HG03432 (cell line): ENCODE measurements at regions not wholly inside any gene's neighbourhood (a gene's known extent, or its start where the extent isn't known, plus 50 kb on each side); places are given as distances from the start of the nearest gene placed in this dataset.

Experiments
- ATAC-seq: cut with Tn5 transposase; IDR thresholded peaks from one replicate; pipeline ENCODE4 v1.9.1; 2021; ENCODE audit warnings: mild to moderate bottlenecking, moderate library complexity; ENCODE audit not compliant: unreplicated experiment

- ATAC-seq, result no peak
Observed at GRCh38 chr6:119627908-119628669, 278.5 kb upstream of the MAN1A1 start.

DNA sequence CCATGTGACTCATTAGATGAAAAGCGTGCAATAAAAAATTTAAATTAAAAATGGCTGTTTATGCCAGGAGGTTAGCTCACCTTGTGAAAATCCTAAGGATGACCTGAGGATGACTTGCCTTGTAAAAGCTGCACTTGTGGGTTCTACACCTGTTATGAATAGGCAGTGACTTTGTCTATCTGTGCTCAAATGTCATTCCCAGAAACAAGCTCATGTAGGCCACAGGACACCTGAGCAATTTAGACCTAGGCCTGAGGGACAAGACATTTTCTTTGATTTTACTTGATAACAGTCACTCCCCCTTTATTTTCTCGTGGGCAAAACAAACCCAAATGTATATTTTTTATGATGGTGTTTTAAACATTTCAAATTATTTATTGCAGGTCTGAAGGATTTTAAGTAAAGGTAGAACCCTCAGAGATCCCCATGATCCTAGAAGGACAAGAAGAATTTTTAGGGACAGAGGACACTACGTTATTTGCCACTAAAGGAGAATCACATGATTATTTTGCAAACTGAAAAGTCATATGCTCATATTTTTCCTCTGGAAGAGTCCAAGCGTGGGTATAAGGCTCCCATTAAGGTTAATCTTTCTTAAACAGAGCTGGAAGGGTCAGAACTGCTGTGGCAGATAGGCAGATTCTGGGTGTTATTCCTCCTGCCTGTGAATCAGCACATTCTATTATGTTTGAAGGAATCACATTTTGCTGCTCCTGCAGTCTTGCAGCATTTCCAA is 277.5 kb upstream of the MAN1A1 start:
- no peak for ATAC-seq

DNA sequence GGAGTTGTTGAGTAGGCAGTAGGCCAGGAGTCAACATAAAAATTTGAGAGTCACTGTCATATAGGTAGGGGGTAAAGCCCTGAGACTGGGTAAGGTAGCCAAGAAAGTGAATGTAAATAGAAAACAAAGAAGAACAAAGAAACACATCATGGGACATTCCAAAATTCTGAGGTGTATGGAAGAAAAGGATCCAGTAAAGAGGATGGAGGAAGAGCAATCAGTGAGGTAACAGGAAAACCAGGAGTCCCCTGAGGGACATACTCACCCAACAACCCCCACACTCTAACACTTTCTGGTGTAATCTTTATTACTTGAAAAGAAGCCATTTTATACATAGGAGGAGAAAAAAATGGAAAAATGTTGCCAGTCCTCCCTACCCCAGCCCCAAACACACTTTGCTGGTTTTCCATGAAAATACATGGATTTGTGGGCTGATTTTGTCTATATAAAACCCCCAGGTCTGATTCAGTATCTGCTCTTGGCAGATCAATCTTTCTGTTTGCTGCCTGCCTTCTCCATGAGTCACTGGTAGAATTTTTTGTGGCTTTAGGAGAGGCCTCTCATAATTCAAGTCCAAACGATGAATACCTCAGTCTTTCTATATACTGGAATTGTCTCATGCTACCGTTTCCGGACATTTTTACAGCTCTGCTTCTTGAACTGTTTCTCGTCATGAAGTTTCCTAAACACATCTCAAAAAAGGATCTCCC is 271.4 kb upstream of the MAN1A1 start:
- ATAC-seq, result no peak

GRCh38 chr6:119614138-119614537 is 264.6 kb upstream of the MAN1A1 start:
- ATAC-seq, result no peak

DNA sequence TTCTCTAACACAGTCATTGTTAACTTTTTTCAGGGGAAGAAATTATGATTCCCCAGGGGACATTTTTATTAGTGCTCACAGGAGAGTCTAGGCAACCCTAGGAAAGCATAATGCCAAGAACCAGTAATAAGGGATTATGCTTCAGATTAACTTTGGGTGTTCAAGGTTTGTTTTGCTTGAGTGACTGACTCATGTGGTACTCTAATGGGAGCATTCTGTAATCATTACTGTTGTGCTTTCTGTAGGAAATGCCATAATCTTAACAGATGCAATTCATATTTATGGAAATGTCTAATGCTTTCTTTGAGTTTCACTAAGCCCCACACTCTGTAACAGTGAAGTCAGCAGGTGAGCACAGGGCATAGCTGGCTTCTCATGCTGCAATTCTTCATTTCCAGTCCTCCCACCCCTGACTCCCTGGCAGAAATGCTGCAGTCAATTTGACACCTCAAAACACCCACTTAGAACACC is 263.4 kb upstream of the MAN1A1 start:
- ATAC-seq, result no peak

GRCh38 chr6:119612176-119612891 is 262.8 kb upstream of the MAN1A1 start:
- no peak for ATAC-seq

DNA sequence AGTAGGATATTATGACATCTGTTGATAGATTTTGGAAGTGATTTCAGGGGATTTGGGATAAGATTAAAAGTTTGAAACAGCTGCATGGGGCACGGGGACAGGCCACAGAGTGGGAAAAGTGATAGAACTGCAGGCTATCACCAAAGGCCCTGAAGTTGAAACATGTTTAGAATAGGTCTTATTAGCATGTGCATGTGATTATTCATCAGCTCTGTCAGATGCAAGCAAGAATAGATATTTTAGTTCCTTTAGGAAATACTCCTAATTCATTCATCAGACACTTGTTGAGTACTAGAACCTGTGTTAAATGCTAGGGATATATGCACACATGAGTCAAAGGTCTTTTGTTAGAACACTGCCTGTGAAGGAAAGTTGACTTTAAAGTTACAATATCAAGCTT is 261.2 kb upstream of the MAN1A1 start:
- no peak for ATAC-seq

GRCh38 chr6:119610265-119610664 is 260.7 kb upstream of the MAN1A1 start:
- ATAC-seq, result no peak

DNA sequence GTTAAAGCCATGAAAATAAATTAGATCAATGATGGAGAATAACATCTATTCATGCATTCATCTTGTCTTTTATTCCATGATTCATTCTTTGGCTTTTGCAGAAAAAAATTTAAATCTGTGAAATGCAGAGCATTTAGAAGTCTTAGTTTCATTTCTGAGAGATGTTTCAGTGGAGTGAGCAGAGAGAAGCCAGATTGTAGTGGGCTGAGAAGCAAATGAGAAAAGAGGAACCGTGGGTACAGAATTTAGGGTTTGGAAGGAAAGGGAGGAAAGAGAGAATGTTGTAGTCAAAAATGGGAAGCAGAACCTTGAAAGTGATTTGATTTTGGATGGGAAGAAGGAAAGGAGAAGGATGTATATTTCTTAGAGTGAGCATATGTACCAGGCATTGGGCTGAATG is 260.3 kb upstream of the MAN1A1 start:
- no peak for ATAC-seq

DNA sequence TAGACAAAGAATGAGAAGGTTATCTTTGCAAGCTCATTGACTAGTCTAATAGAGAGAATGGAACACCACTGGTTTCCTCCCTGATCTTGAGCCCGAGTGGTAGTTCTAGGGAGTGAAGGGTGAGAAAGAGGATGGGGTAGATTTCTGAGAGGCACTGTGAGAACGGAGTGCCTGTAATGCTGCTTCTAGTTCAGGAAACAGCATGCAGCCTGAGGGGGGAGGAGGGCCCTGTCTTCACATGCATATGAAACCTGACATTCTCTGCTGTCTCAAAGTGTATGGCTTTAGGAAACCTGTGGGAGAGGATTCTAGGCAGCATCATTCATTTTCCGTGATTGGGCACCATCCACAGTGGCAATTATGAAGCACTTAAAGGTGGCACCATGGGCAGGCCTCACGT is 259.4 kb upstream of the MAN1A1 start:
- ATAC-seq, result no peak

- no peak for ATAC-seq
Observed at GRCh38 chr6:119604124-119604523, 254.6 kb upstream of the MAN1A1 start.

GRCh38 chr6:119603501-119603900 is 253.9 kb upstream of the MAN1A1 start:
- ATAC-seq, result no peak

DNA sequence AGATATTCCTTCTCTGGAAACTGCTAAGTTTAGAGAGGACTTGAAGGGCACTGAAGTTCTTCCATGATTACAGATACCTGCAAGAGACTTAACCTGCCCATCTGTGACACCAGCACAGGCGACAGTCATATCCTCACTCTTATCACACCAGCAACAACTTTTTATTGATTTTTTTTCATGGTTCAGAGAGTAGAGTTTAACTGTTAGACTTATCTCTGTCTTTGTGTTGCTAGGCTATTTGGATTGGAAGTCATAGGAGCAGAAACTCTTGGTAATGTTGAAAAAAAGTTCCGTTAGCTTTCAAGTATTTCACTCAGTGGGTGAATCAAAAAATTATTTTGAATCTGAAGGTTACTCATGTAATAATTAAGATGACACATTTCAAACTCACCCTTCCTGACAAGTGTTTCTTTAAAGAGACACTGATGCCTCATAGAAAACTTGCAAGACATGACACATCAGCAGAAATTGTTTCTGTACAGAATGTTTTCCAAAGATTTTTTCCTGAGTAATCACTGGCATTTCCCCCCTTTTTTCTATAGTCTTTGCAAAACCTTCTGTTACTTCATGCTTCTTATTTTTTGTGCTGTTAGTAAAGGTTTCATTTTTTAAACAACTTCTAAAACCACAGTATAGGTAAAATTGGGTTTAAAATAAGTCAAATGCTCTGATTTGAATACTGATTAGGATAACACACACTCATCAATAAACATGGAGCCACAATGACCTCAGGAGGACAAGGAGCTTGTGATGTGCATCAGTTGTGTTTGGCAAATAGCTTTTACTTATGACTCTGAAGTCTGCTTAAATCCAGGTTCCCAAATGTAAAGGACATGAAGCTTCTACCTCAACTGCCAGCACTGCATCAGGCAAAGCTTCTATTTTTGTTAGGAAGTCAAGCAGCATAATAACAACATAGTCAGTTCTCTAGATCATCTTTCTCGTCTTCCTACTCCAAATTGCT is 252.9 kb upstream of the MAN1A1 start:
- no peak for ATAC-seq

DNA sequence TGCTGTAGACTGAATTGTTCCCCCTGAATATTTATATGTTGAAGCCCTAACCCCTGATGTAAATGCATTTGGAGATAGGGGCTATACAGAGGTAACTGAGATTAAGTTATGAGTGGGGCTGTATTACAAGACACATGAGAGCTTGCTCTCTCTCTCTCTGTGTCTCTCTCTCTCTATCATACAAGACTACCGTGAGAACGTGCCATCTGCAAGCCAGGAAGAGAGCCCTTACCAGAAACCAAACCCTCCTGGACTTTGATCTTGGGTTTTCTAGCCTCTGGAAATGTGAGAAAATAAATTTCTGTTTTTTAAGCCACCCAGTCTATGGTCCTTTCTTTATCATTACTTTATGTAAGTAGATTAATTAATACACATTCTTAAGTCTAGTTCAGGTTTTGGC is 249.3 kb upstream of the MAN1A1 start:
- no peak for ATAC-seq

DNA sequence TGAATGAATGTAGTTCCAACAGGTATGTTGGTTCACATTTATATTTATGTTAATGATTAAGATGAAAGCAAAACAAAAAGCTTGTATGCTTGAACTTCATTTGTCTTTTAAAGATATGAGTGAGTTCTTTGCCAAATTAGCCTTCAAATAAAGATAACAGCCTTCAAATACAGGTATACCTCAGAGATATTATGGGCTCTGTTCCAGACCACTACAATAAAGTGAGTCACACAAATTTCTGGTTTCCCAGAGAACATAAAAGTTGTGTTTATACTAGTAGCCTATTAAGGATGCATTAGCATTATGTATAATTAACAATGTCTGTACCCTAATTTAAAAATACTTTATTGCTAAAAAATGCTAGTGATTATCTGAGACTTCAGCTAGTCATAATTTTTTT is 245.3 kb upstream of the MAN1A1 start:
- ATAC-seq, result no peak

DNA sequence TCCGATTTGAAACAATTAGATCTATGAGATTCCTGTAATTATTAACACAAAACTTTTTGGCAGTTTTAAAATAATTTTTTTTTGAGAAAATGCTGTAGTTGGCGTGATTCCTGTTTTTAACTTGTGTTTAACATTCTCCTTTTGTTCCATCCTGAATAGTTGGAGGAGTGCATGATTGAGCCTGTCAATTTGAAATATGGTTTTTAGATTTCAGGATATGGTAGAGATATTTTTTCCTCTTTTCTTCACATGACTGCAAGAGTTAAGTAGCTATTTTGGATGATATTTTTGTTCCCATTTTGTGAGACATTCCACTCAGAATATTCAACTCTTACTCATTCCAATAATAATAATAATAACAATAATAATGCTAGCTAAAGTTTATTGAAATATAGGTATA is 241.7 kb upstream of the MAN1A1 start:
- ATAC-seq, result no peak

DNA sequence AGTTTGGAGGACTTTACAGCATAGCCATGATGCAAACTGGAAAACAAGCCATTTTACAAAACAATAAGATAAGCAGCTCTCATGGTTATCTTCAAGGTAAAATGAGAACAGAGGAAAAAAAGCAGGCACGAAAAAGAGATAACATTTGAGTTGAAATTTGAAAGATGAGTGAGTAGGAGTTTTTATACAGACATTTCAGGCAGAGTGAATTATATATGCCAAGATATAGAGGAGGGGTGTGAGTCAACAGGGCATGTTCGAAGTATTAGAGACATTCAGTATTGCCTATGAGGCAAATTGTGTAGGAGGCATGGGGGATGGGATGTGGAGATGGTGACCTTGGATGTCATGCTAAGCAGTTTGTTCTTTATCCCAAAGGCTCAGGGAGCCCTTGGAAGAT is 240.5 kb upstream of the MAN1A1 start:
- ATAC-seq, result no peak

GRCh38 chr6:119587537-119587936 is 238.0 kb upstream of the MAN1A1 start:
- ATAC-seq, result no peak

GRCh38 chr6:119586250-119586882 is 236.8 kb upstream of the MAN1A1 start:
- ATAC-seq, result peak; percentile 92

DNA sequence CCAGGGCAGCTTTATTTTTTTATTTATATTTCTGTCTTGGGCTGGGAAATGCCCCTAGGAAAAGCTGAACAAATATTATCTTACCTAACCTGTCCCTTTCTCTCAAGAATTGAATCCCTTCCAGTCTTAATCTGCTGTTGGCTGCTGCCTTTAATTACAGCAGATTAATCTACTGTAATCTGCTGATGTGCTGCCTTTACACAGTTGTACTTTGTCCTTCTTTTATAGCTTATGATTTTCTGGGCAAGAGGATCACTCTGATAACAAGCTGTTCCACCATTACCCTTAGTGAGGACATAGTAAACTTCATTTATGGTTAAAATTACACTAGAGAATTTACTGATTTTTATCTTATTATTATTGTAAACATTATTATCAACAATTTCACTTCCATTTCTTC is 234.5 kb upstream of the MAN1A1 start:
- ATAC-seq, result no peak
